H9 (cell line): ENCODE measurements at regions not wholly inside any gene's neighbourhood (a gene's known extent, or its start where the extent isn't known, plus 50 kb on each side); places are given as distances from the start of the nearest gene placed in this dataset.

Experiments
- DNase-seq: peaks from one replicate; pipeline ENCODE4 v3.0.0-alpha.2; 2017
- H2AFZ ChIP-seq: one replicate; pipeline ENCODE4 v1.6.1; 2013; ENCODE audit warnings: mild to moderate bottlenecking, low read length, control low read depth, moderate library complexity
- H2AK5ac ChIP-seq: 2 replicates; pipeline ENCODE4 v1.6.1; 2013; ENCODE audit warnings: low read length, control low read depth, mixed read lengths; ENCODE audit not compliant: insufficient read length
- H2BK120ac ChIP-seq: one replicate; pipeline ENCODE4 v1.6.1; 2013; ENCODE audit warnings: low read depth, mild to moderate bottlenecking, low read length, control low read depth, inconsistent platforms; ENCODE audit not compliant: poor library complexity, severe bottlenecking
- H2BK12ac ChIP-seq: 2 replicates; pipeline ENCODE4 v1.6.1; 2013; ENCODE audit warnings: low read length, control low read depth, mixed read lengths, low read depth; ENCODE audit not compliant: insufficient read length
- H2BK15ac ChIP-seq: 2 replicates; pipeline ENCODE4 v1.6.1; 2013; ENCODE audit warnings: low read depth, low read length, control low read depth
- H2BK20ac ChIP-seq: one replicate; pipeline ENCODE4 v1.6.1; 2013; ENCODE audit warnings: low read depth, mild to moderate bottlenecking, low read length, control low read depth, inconsistent platforms; ENCODE audit not compliant: poor library complexity, severe bottlenecking
- H2BK5ac ChIP-seq: 2 replicates; pipeline ENCODE4 v1.6.1; 2013; ENCODE audit warnings: low read length, control low read depth, mixed read lengths; ENCODE audit not compliant: insufficient read length
- H3K14ac ChIP-seq: 2 replicates; pipeline ENCODE4 v1.6.1; 2013; ENCODE audit warnings: low read length, control low read depth; ENCODE audit not compliant: insufficient read depth
- H3K18ac ChIP-seq: 2 replicates; pipeline ENCODE4 v1.6.1; 2013; ENCODE audit warnings: low read depth, mild to moderate bottlenecking, mixed read lengths, low read length, control low read depth; ENCODE audit not compliant: insufficient read length
- H3K23ac ChIP-seq: 2 replicates; pipeline ENCODE4 v1.6.1; 2013; ENCODE audit warnings: low read length, control low read depth, mixed read lengths, low read depth; ENCODE audit not compliant: insufficient read length
- H3K23me2 ChIP-seq: 2 replicates; pipeline ENCODE4 v1.6.1; 2013; ENCODE audit warnings: low read depth, mild to moderate bottlenecking, mixed read lengths, low read length, control low read depth; ENCODE audit not compliant: insufficient read length, poor library complexity, severe bottlenecking
- H3K27ac ChIP-seq: 2 replicates; pipeline ENCODE4 v1.5.1; 2013; ENCODE audit warnings: low read length, control low read depth, mixed read lengths, low read depth; ENCODE audit not compliant: insufficient read length
- H3K27me3 ChIP-seq: 2 replicates; pipeline ENCODE4 v1.6.1; 2013; ENCODE audit warnings: low read length, control low read depth, inconsistent platforms; ENCODE audit not compliant: insufficient read depth
- H3K4ac ChIP-seq: 2 replicates; pipeline ENCODE4 v1.6.1; 2013; ENCODE audit warnings: low read depth, mild to moderate bottlenecking, control low read depth, inconsistent platforms, low read length, moderate library complexity
- H3K4me1 ChIP-seq: 2 replicates; pipeline ENCODE4 v1.6.1; 2013; ENCODE audit warnings: low read length, control low read depth, inconsistent platforms; ENCODE audit not compliant: insufficient read depth
- H3K4me2 ChIP-seq: 2 replicates; pipeline ENCODE4 v1.6.1; 2013; ENCODE audit warnings: low read length, control low read depth, mixed read lengths; ENCODE audit not compliant: insufficient read length, insufficient read depth
- H3K56ac ChIP-seq: 2 replicates; pipeline ENCODE4 v1.6.1; 2013; ENCODE audit warnings: low read depth, mild to moderate bottlenecking, mixed read lengths, low read length, control low read depth; ENCODE audit not compliant: insufficient read length
- H3K79me1 ChIP-seq: 2 replicates; pipeline ENCODE4 v1.6.1; 2013; ENCODE audit warnings: low read depth, mild to moderate bottlenecking, moderate library complexity, low read length, control low read depth, inconsistent platforms; ENCODE audit not compliant: insufficient read depth, poor library complexity, severe bottlenecking
- H3K79me2 ChIP-seq: 2 replicates; pipeline ENCODE4 v1.6.1; 2013; ENCODE audit warnings: low read length, control low read depth, inconsistent platforms; ENCODE audit not compliant: insufficient read depth
- H3K9ac ChIP-seq: 2 replicates; pipeline ENCODE4 v1.6.1; 2013; ENCODE audit warnings: low read length, control low read depth, mixed read lengths; ENCODE audit not compliant: insufficient read length; ENCODE audit errors: extremely low read depth
- H3K9me3 ChIP-seq: one replicate; pipeline ENCODE4 v1.6.1; 2013; ENCODE audit warnings: low read depth, low read length, inconsistent platforms; ENCODE audit not compliant: control insufficient read depth
- H3T11ph ChIP-seq: one replicate; pipeline ENCODE4 v1.6.1; 2013; ENCODE audit warnings: mild to moderate bottlenecking, low read length, control low read depth, inconsistent platforms
- H4K20me1 ChIP-seq: one replicate; pipeline ENCODE4 v1.6.1; 2013; ENCODE audit not compliant: control insufficient read depth, insufficient read length, insufficient read depth
- H4K5ac ChIP-seq: 2 replicates; pipeline ENCODE4 v1.6.1; 2013; ENCODE audit warnings: low read depth, mild to moderate bottlenecking, mixed read lengths, low read length, control low read depth; ENCODE audit not compliant: insufficient read length
- H4K8ac ChIP-seq: replicated peaks from 2 replicates; pipeline ENCODE4 v1.6.1; 2013; ENCODE audit warnings: low read length, control low read depth, mixed read lengths, low read depth; ENCODE audit not compliant: insufficient read length
- H4K91ac ChIP-seq: 2 replicates; pipeline ENCODE4 v1.6.1; 2013; ENCODE audit warnings: low read depth, mild to moderate bottlenecking, moderate library complexity, mixed read lengths, low read length, control low read depth; ENCODE audit not compliant: insufficient read length
- H3K27ac Mint-ChIP-seq, 3 experiments: 2 replicates in 2 of 3; 3 replicates in 1 of 3; pipeline ENCODE4 v1.8.0; 2020 to 2021; ENCODE audit warnings: mixed read lengths in 3 of 3, mild to moderate bottlenecking in 1 of 3, moderate library complexity in 1 of 3
- H3K27me3 Mint-ChIP-seq: 2 replicates; pipeline ENCODE4 v1.8.0; 2021; ENCODE audit warnings: low read depth, mild to moderate bottlenecking, moderate library complexity, mixed read lengths
- H3K36me3 Mint-ChIP-seq, 3 experiments: 2 replicates in 2 of 3; 3 replicates in 1 of 3; pipeline ENCODE4 v1.8.0; 2020 to 2021; ENCODE audit warnings: low read depth in 3 of 3, mixed read lengths in 3 of 3; ENCODE audit not compliant: insufficient read depth in 1 of 3
- H3K4me1 Mint-ChIP-seq, 2 experiments: 2 replicates each; pipeline ENCODE4 v1.8.0; 2020; ENCODE audit warnings: mixed read lengths in 2 of 2
- H3K4me3 Mint-ChIP-seq, 2 experiments: 2 replicates in 1 of 2; 3 replicates in 1 of 2; pipeline ENCODE4 v1.8.0; 2020 to 2021; ENCODE audit warnings: mild to moderate bottlenecking in 2 of 2, mixed read lengths in 2 of 2, moderate library complexity in 1 of 2
- H3K9me3 Mint-ChIP-seq, 2 experiments: 2 replicates in 1 of 2; 3 replicates in 1 of 2; pipeline ENCODE4 v1.8.0; 2020; ENCODE audit warnings: mild to moderate bottlenecking in 2 of 2, mixed read lengths in 2 of 2, moderate library complexity in 1 of 2
- CTCF ChIP-seq: fragments of 200-600 bp; sonication (generic); conservative IDR thresholded peaks from 3 replicates; pipeline ENCODE4 v1.8.0; 2021; ENCODE audit warnings: antibody characterized with exemption, mild to moderate bottlenecking
- WGBS: extraction: QIAGEN DNeasy Blood & Tissue Kit; methylation state at CpG from one replicate; pipeline ENCODE4 v1.1.7; 2013; ENCODE audit warnings: missing lambda C conversion rate, low lambda C conversion rate, mixed read lengths; ENCODE audit not compliant: insufficient read length; ENCODE audit errors: extremely low coverage; 5-methylcytosine and 5-hydroxymethylcytosine counted together

GRCh38 chr3:132145833-132146232 is 111.0 kb upstream of the CPNE4 start:
- no peaks in the 10 kb centered on the region for H3K79me1 ChIP-seq
- no peaks in the 10 kb centered on the region for H4K20me1 ChIP-seq
- Mint-ChIP-seq H3K9me3 (no peaks in the 10 kb centered on the region), H3K4me3 (no peak overlapping the region), H3K27me3 (peaks cover 5% of the 10 kb centered on the region; the same call in 1 of the 2 replicates), H3K4me1 (no peaks in the 10 kb centered on the region), H3K27ac (no peak overlapping the region), H3K36me3 (no peaks in the 10 kb centered on the region)
- H2AK5ac ChIP-seq: no peak overlapping the region
- H4K8ac ChIP-seq: no peak overlapping the region
- no peak overlapping the region for H3K23ac ChIP-seq
- H3K18ac ChIP-seq: no peak overlapping the region
- H3K14ac ChIP-seq: no peak overlapping the region
- no peak for DNase-seq
- WGBS: no CpG with 5 or more reads among the region's 2 CpGs
- no peak overlapping the region for H2BK15ac ChIP-seq
- no peak overlapping the region for H2BK120ac ChIP-seq
- H2BK20ac ChIP-seq: no peak overlapping the region
- no peak overlapping the region for H3K27ac ChIP-seq
- no peaks in the 10 kb centered on the region for H3K9me3 ChIP-seq
- H3K27me3 ChIP-seq: no peaks in the 10 kb centered on the region
- no peak overlapping the region for H2BK12ac ChIP-seq
- H3K9ac ChIP-seq: no peak overlapping the region
- H2BK5ac ChIP-seq: no peak overlapping the region
- no peak for TF ChIP-seq CTCF
- no peaks in the 10 kb centered on the region for H3K4me1 ChIP-seq
- H4K5ac ChIP-seq: no peak overlapping the region
- no peak overlapping the region for H3K4ac ChIP-seq
- no peak overlapping the region for H4K91ac ChIP-seq
- no peak overlapping the region for H3K56ac ChIP-seq
- no peaks in the 10 kb centered on the region for H3K79me2 ChIP-seq
- H2AFZ ChIP-seq: no peak overlapping the region
- H3K4me2 ChIP-seq: no peak overlapping the region
- H3T11ph ChIP-seq: no peak overlapping the region
- no peaks in the 10 kb centered on the region for H3K23me2 ChIP-seq
